IMR-90 (cell line): ENCODE measurements at regions not wholly inside any gene's neighbourhood (a gene's known extent, or its start where the extent isn't known, plus 50 kb on each side); places are given as distances from the start of the nearest gene placed in this dataset.
A peak's percentile ranks its signal among the peaks of the same experiment; 100 is the strongest.

ENCODE experiments used
- ATAC-seq: fragments of 200-7000 bp; cut with Tn5 transposase; 2 replicates; pipeline ENCODE4 v1.9.1; 2020; ENCODE audit warnings: low read depth, mild to moderate bottlenecking, moderate library complexity
- BruUV-seq: library from RNA; stranded (reverse); fragments of 400-500 nt; replicated peaks from 2 replicates; lab custom pipeline; 2021; lab: Mats Ljungman, UMichigan
- CTCF ChIA-PET: fragments of 300-600 bp; formaldehyde crosslinking; extraction: SDS; loops from one replicate; lab custom pipeline; 2021; ENCODE audit warnings: antibody characterized with exemption; lab: Yijun Ruan, JAX
- POLR2A ChIA-PET: fragments of 300-600 bp; sonication (Branson Sonifier 250); formaldehyde crosslinking; loops from one replicate; lab custom pipeline; 2022; ENCODE audit warnings: antibody characterized with exemption; ENCODE audit not compliant: unreplicated experiment; lab: Charles Lee
- DNase-seq: peaks from one replicate; pipeline ENCODE4 v3.0.0; 2013
- H2AFZ ChIP-seq: replicated peaks from 2 replicates; pipeline ENCODE3; 2013; ENCODE audit warnings: low read length, mild to moderate bottlenecking; ENCODE audit not compliant: poor library complexity
- H2AK5ac ChIP-seq: 2 replicates; pipeline ENCODE4 v1.6.1; 2013; ENCODE audit warnings: low read depth, low read length, inconsistent platforms
- H2AK9ac ChIP-seq: replicated peaks from 2 replicates; pipeline ENCODE3; 2013; ENCODE audit warnings: mild to moderate bottlenecking, low read depth, low read length, moderate library complexity; ENCODE audit not compliant: poor library complexity
- H2BK120ac ChIP-seq: 2 replicates; pipeline ENCODE4 v1.6.1; 2013; ENCODE audit warnings: low read depth, low read length, inconsistent platforms
- H2BK15ac ChIP-seq: 3 replicates; pipeline ENCODE4 v1.6.1; 2013; ENCODE audit warnings: low read depth, low read length, inconsistent platforms
- H2BK20ac ChIP-seq: 2 replicates; pipeline ENCODE4 v1.6.1; 2013; ENCODE audit warnings: low read depth, mild to moderate bottlenecking, inconsistent platforms, low read length, moderate library complexity
- H2BK5ac ChIP-seq: 2 replicates; pipeline ENCODE4 v1.6.1; 2013; ENCODE audit warnings: mild to moderate bottlenecking, low read depth, low read length, inconsistent platforms; ENCODE audit not compliant: poor library complexity, severe bottlenecking
- H3K14ac ChIP-seq: replicated peaks from 2 replicates; pipeline ENCODE4 v1.6.1; 2013; ENCODE audit warnings: low read depth, low read length, inconsistent platforms
- H3K18ac ChIP-seq: 2 replicates; pipeline ENCODE4 v1.6.1; 2013; ENCODE audit warnings: low read depth, low read length, control low read depth
- H3K23ac ChIP-seq: 2 replicates; pipeline ENCODE4 v1.6.1; 2013; ENCODE audit warnings: low read depth, low read length, inconsistent platforms
- H3K27ac ChIP-seq: 2 replicates; pipeline ENCODE4 v1.5.1; 2013; ENCODE audit warnings: mild to moderate bottlenecking, control low read depth, low read length; ENCODE audit not compliant: insufficient read depth
- H3K27me3 ChIP-seq: 2 replicates; pipeline ENCODE4 v1.6.1; 2013; ENCODE audit warnings: low read length; ENCODE audit not compliant: control insufficient read depth, insufficient read depth
- H3K36me3 ChIP-seq: 2 replicates; pipeline ENCODE4 v1.6.1; 2013; ENCODE audit warnings: low read length, mixed read lengths; ENCODE audit not compliant: control insufficient read depth, insufficient read depth
- H3K4ac ChIP-seq: 2 replicates; pipeline ENCODE4 v1.6.1; 2013; ENCODE audit warnings: low read depth, low read length, inconsistent platforms
- H3K4me1 ChIP-seq: 2 replicates; pipeline ENCODE4 v1.6.1; 2013; ENCODE audit warnings: low read length, mixed read lengths; ENCODE audit not compliant: control insufficient read depth, insufficient read depth
- H3K4me2 ChIP-seq: 2 replicates; pipeline ENCODE4 v1.6.1; 2013; ENCODE audit warnings: low read depth, mild to moderate bottlenecking, control low read depth, low read length, moderate library complexity
- H3K4me3 ChIP-seq: 2 replicates; pipeline ENCODE4 v1.5.1; 2013; ENCODE audit warnings: low read depth, mild to moderate bottlenecking, control low read depth, low read length, moderate library complexity; ENCODE audit not compliant: insufficient read depth
- H3K56ac ChIP-seq: 2 replicates; pipeline ENCODE4 v1.6.1; 2013; ENCODE audit warnings: low read length, inconsistent platforms; ENCODE audit not compliant: insufficient read depth; ENCODE audit errors: extremely low read depth
- H3K79me1 ChIP-seq, 2 experiments: 2 replicates each; pipeline ENCODE4 v1.6.1; 2013; ENCODE audit warnings: low read length in 2 of 2, inconsistent platforms in 1 of 2, low read depth in 1 of 2
- H3K9ac ChIP-seq: 2 replicates; pipeline ENCODE4 v1.6.1; 2013; ENCODE audit warnings: low read depth, low read length, control low read depth
- H3K9me1 ChIP-seq: 2 replicates; pipeline ENCODE4 v1.6.1; 2013; ENCODE audit warnings: low read length, inconsistent platforms; ENCODE audit not compliant: insufficient read depth
- H3K9me3 ChIP-seq: 2 replicates; pipeline ENCODE4 v1.6.1; 2013; ENCODE audit warnings: low read length; ENCODE audit not compliant: control insufficient read depth, insufficient read depth
- H4K20me1 ChIP-seq: 2 replicates; pipeline ENCODE4 v1.6.1; 2013; ENCODE audit warnings: low read length, inconsistent platforms; ENCODE audit not compliant: insufficient read depth
- H4K5ac ChIP-seq: 2 replicates; pipeline ENCODE4 v1.6.1; 2013; ENCODE audit warnings: mild to moderate bottlenecking, low read depth, low read length, control low read depth
- H4K8ac ChIP-seq, 2 experiments: 2 replicates each; pipeline ENCODE4 v1.6.1; 2013; ENCODE audit warnings: low read depth in 2 of 2, low read length in 2 of 2, control low read depth in 1 of 2, inconsistent platforms in 1 of 2
- H4K91ac ChIP-seq: 2 replicates; pipeline ENCODE4 v1.6.1; 2013; ENCODE audit warnings: low read depth, low read length, inconsistent platforms; ENCODE audit not compliant: insufficient read depth
- BHLHE40 ChIP-seq: fragments of 150-350 bp; IDR thresholded peaks from 2 replicates; pipeline ENCODE4 v1.6.1; 2016; ENCODE audit warnings: mild to moderate bottlenecking, low read depth, low read length
- CEBPB ChIP-seq: IDR thresholded peaks from 2 replicates; pipeline ENCODE4 v1.6.1; 2012; ENCODE audit warnings: low read depth, low read length, improper control_type of control experiment
- CHD1 ChIP-seq: IDR thresholded peaks from 2 replicates; pipeline ENCODE4 v1.6.1; 2012; ENCODE audit warnings: low read depth, low read length, improper control_type of control experiment
- CTCF ChIP-seq: conservative IDR thresholded peaks from 2 replicates; pipeline ENCODE4 v1.5.1; 2012; ENCODE audit warnings: mild to moderate bottlenecking, low read depth, low read length, improper control_type of control experiment
- ELK1 ChIP-seq: fragments of 150-350 bp; IDR thresholded peaks from 2 replicates; pipeline ENCODE4 v1.6.1; 2016; ENCODE audit warnings: low read depth, mild to moderate bottlenecking, low read length, moderate library complexity, borderline replicate concordance
- FOS ChIP-seq: fragments of 150-350 bp; IDR thresholded peaks from 2 replicates; pipeline ENCODE4 v1.6.1; 2016; ENCODE audit warnings: low read depth, low read length
- MAFK ChIP-seq: IDR thresholded peaks from 2 replicates; pipeline ENCODE4 v1.6.1; 2012; ENCODE audit warnings: low read depth, low read length, improper control_type of control experiment
- MAZ ChIP-seq: IDR thresholded peaks from 2 replicates; pipeline ENCODE4 v1.6.1; 2012; ENCODE audit warnings: low read depth, mild to moderate bottlenecking, low read length, improper control_type of control experiment, moderate library complexity, borderline replicate concordance
- MXI1 ChIP-seq: IDR thresholded peaks from 2 replicates; pipeline ENCODE4 v1.6.1; 2012; ENCODE audit warnings: low read depth, mild to moderate bottlenecking, low read length, moderate library complexity, borderline replicate concordance
- NFE2L2 ChIP-seq: fragments of 150-350 bp; IDR thresholded peaks from 2 replicates; pipeline ENCODE4 v1.6.1; 2016; ENCODE audit warnings: low read depth, mild to moderate bottlenecking, low read length
- POLR2A ChIP-seq: IDR thresholded peaks from 2 replicates; pipeline ENCODE4 v1.6.1; 2012; ENCODE audit warnings: mild to moderate bottlenecking, low read depth, low read length
- RAD21 ChIP-seq: IDR thresholded peaks from 2 replicates; pipeline ENCODE4 v1.6.1; 2012; ENCODE audit warnings: low read length, improper control_type of control experiment
- RCOR1 ChIP-seq: IDR thresholded peaks from 2 replicates; pipeline ENCODE4 v1.6.1; 2012; ENCODE audit warnings: mild to moderate bottlenecking, low read length, improper control_type of control experiment; ENCODE audit not compliant: insufficient replicate concordance
- RFX5 ChIP-seq: IDR thresholded peaks from 2 replicates; pipeline ENCODE4 v1.8.0; 2012; ENCODE audit warnings: low read depth, mild to moderate bottlenecking, low read length, moderate library complexity
- SMC3 ChIP-seq: fragments of 150-350 bp; IDR thresholded peaks from 2 replicates; pipeline ENCODE4 v1.6.1; 2016; ENCODE audit warnings: low read depth, mild to moderate bottlenecking, antibody characterized with exemption, low read length, moderate library complexity
- USF2 ChIP-seq: fragments of 150-350 bp; IDR thresholded peaks from 2 replicates; pipeline ENCODE4 v1.6.1; 2017; ENCODE audit warnings: mild to moderate bottlenecking, antibody characterized with exemption, low read length, low read depth
- WGBS, 2 experiments: methylation state at CpG; one replicate each; pipeline versions ENCODE4 v1.1.5 to v1.1.7; 2013; ENCODE audit warnings: missing lambda C conversion rate in 2 of 2; ENCODE audit not compliant: insufficient read length in 1 of 2; ENCODE audit errors: extremely low coverage in 2 of 2; 5-methylcytosine and 5-hydroxymethylcytosine counted together
- dilution Hi-C: fragments of 300-500 bp; cut with HindIII; formaldehyde crosslinking; loops from one replicate; pipeline ENCODE4 v1.14.3; 2018; ENCODE audit warnings: low sequenced_read_pairs; ENCODE audit not compliant: unreplicated experiment
- in situ Hi-C: fragments of 300-500 bp; cut with MboI; formaldehyde crosslinking; loops from 3 replicates; pipeline ENCODE4 v1.14.3; 2019; ENCODE audit warnings: low sequenced_read_pairs, inconsistent platforms, mixed read lengths
- intact Hi-C: fragments of 100-400 bp; cut with micrococcal nuclease; formaldehyde crosslinking; loops from 2 replicates; pipeline ENCODE4 v1.10.0; 2022

GRCh38 chr7:50962962-50963374 is 180.3 kb upstream of the GRB10 start:
- CTCF ChIA-PET: interaction anchor here (0.7 kb wide), 2 partner anchors 29 to 178 kb away, joined by 3 read pairs; no protein-coding TSS in a partner anchor
- ATAC-seq: peak; percentile 64; the same call in 1 of the 2 replicates

More at GRCh38 chr7:50962962-50963374, 180.3 kb upstream of the GRB10 start:
- in situ Hi-C loops (no loop called here), dilution Hi-C loops (no loop called here), intact Hi-C loops (no loop called here)
- no peak overlapping the region for H3K14ac ChIP-seq
- no peaks in the 10 kb centered on the region for H4K20me1 ChIP-seq
- no peaks in the 10 kb centered on the region for H3K9me3 ChIP-seq
- no peaks in the 10 kb centered on the region for H3K36me3 ChIP-seq
- no peak overlapping the region for H3K18ac ChIP-seq
- no peak overlapping the region for H3K4ac ChIP-seq
- no peak overlapping the region for H2BK5ac ChIP-seq
- H2BK15ac ChIP-seq: no peak overlapping the region
- H3K56ac ChIP-seq: no peak overlapping the region
- no peaks in the 10 kb centered on the region; the same call in 1 of the 2 replicates for H3K27me3 ChIP-seq
- H2AK5ac ChIP-seq: no peak overlapping the region
- no peak overlapping the region for H3K9ac ChIP-seq
- no peak overlapping the region for H2BK20ac ChIP-seq
- H3K4me1 ChIP-seq: no peaks in the 10 kb centered on the region
- 37% methylated on average over 3 of the region's 4 CpGs; no CpG with 5 or more reads in 1 of the 2 experiments for WGBS, 2 experiments
- H3K27ac ChIP-seq: no peak overlapping the region
- H2AFZ ChIP-seq: no peak overlapping the region
- no peak overlapping the region for H4K5ac ChIP-seq
- POLR2A ChIA-PET: no interaction called here
- DNase-seq: no peak
- no peak overlapping the region for H4K91ac ChIP-seq
- H2AK9ac ChIP-seq: no peak overlapping the region
- H2BK120ac ChIP-seq: no peak overlapping the region
- no peak overlapping the region for H3K4me3 ChIP-seq
- H4K8ac ChIP-seq: no peak overlapping the region
- BruUV-seq: no TSS peak
- H3K23ac ChIP-seq: no peak overlapping the region
- no peaks in the 10 kb centered on the region for H3K79me1 ChIP-seq
- H3K4me2 ChIP-seq: no peak overlapping the region
- TF ChIP-seq RAD21: no peak
- TF ChIP-seq NFE2L2: no peak
- no peak for TF ChIP-seq CEBPB
- TF ChIP-seq BHLHE40: no peak
- no peak for TF ChIP-seq MAZ
- TF ChIP-seq SMC3: no peak
- no peak for TF ChIP-seq RFX5
- TF ChIP-seq ELK1: no peak
- TF ChIP-seq POLR2A: no peak
- TF ChIP-seq CTCF: no peak
- no peak for TF ChIP-seq MXI1
- TF ChIP-seq RCOR1: no peak
- TF ChIP-seq CHD1: no peak
- no peak for TF ChIP-seq MAFK
- no peak for TF ChIP-seq FOS
- no peak for TF ChIP-seq USF2
- H3K9me1 ChIP-seq: no peaks in the 10 kb centered on the region
